AG04449 (cell line): ENCODE measurements at regions not wholly inside any gene's neighbourhood (a gene's known extent, or its start where the extent isn't known, plus 50 kb on each side); places are given as distances from the start of the nearest gene placed in this dataset.

Source experiments
- CTCF ChIA-PET: fragments of 350-600 bp; formaldehyde crosslinking; extraction: SDS; loops from one replicate; lab custom pipeline; 2021; ENCODE audit warnings: antibody characterized with exemption; lab: Yijun Ruan, JAX
- POLR2A ChIA-PET: fragments of 400-600, 350-600 bp; formaldehyde crosslinking; extraction: SDS; loops from one replicate; lab custom pipeline; 2020; ENCODE audit warnings: antibody characterized with exemption, inconsistent platforms; lab: Yijun Ruan, JAX
- DNase-seq: peaks from one replicate; pipeline ENCODE4 v3.0.0-alpha.2; 2010; ENCODE audit warnings: low read depth, low spot score
- H3K4me3 ChIP-seq: 2 replicates; pipeline ENCODE4 v1.5.1; 2011; ENCODE audit warnings: low read depth, mild to moderate bottlenecking, control low read depth, low read length
- CTCF ChIP-seq: IDR thresholded peaks from one replicate; pipeline ENCODE4 v1.5.1; 2011; ENCODE audit warnings: mild to moderate bottlenecking, moderate library complexity, low read length, control low read depth, inconsistent platforms; ENCODE audit not compliant: insufficient read depth; ENCODE audit errors: missing control alignments

- no peak overlapping the region for H3K4me3 ChIP-seq
- DNase-seq = no peak
- CTCF ChIA-PET = no interaction called here
- POLR2A ChIA-PET = no interaction called here
- TF ChIP-seq CTCF = no peak
Observed at GRCh38 chr4:180745019-180745418, 1498.2 kb upstream of the TENM3 start.

- H3K4me3 ChIP-seq = no peak overlapping the region
- no peak for DNase-seq
- ChIA-PET CTCF (no interaction called here), POLR2A (no interaction called here)
- TF ChIP-seq CTCF = no peak
Observed at GRCh38 chr4:180751009-180751408, 1492.2 kb upstream of the TENM3 start.

GRCh38 chr4:180757927-180758326 is 1485.3 kb upstream of the TENM3 start:
- no peak for TF ChIP-seq CTCF
- ChIA-PET CTCF (no interaction called here), POLR2A (no interaction called here)
- no peak overlapping the region for H3K4me3 ChIP-seq
- DNase-seq = no peak

- no peak for TF ChIP-seq CTCF
- POLR2A ChIA-PET = no interaction called here
- CTCF ChIA-PET = no interaction called here
- no peak for DNase-seq
- no peak overlapping the region for H3K4me3 ChIP-seq
Observed at GRCh38 chr4:180766045-180766444, 1477.2 kb upstream of the TENM3 start.

- ChIA-PET POLR2A (no interaction called here), CTCF (no interaction called here)
- no peak for TF ChIP-seq CTCF
- no peak overlapping the region for H3K4me3 ChIP-seq
- DNase-seq = no peak
Observed at GRCh38 chr4:180766944-180767729, 1476.1 kb upstream of the TENM3 start.

GRCh38 chr4:180768610-180769009 is 1474.6 kb upstream of the TENM3 start:
- ChIA-PET POLR2A (no interaction called here), CTCF (no interaction called here)
- TF ChIP-seq CTCF = no peak
- no peak overlapping the region for H3K4me3 ChIP-seq
- DNase-seq = no peak
